BLaER1 treated with 17β-estradiol and CSF1 and Interleukin-3, amounts not matched to agents 10 nM and 100 nM (cell line): ENCODE measurements at regions not wholly inside any gene's neighbourhood (a gene's known extent, or its start where the extent isn't known, plus 50 kb on each side); places are given as distances from the start of the nearest gene placed in this dataset.

Experiments used
- H3K27ac ChIP-seq, 11 experiments: shearing (Covaris generic); formaldehyde crosslinking; 2 replicates each; pipeline ENCODE4 v1.8.1; 2022
- H3K27me3 ChIP-seq, 11 experiments: shearing (Covaris generic); formaldehyde crosslinking; 2 replicates each; pipeline ENCODE4 v1.8.1; 2022
- H3K36me3 ChIP-seq, 11 experiments: shearing (Covaris generic); formaldehyde crosslinking; 2 replicates each; pipeline ENCODE4 v1.8.1; 2022
- H3K4me1 ChIP-seq, 10 experiments: shearing (Covaris generic); formaldehyde crosslinking; 2 replicates each; pipeline ENCODE4 v1.8.1; 2022
- H3K4me2 ChIP-seq, 11 experiments: shearing (Covaris generic); formaldehyde crosslinking; 2 replicates each; pipeline ENCODE4 v1.8.1; 2022
- H3K4me3 ChIP-seq, 10 experiments: shearing (Covaris generic); formaldehyde crosslinking; 2 replicates each; pipeline ENCODE4 v1.8.1; 2022
- H3K9ac ChIP-seq, 11 experiments: shearing (Covaris generic); formaldehyde crosslinking; 2 replicates each; pipeline ENCODE4 v1.8.1; 2022
- H3K9me3 ChIP-seq, 11 experiments: shearing (Covaris generic); formaldehyde crosslinking; replicated peaks in 1 of 11; 2 replicates each; pipeline ENCODE4 v1.8.1; 2022
- H4K20me1 ChIP-seq, 11 experiments: shearing (Covaris generic); formaldehyde crosslinking; 2 replicates each; pipeline ENCODE4 v1.8.1; 2022
- Cebpa-rat ChIP-seq, 11 experiments: shearing (Covaris generic); IDR thresholded peaks; 2 replicates each; pipeline ENCODE4 v1.8.1; 2022

DNA sequence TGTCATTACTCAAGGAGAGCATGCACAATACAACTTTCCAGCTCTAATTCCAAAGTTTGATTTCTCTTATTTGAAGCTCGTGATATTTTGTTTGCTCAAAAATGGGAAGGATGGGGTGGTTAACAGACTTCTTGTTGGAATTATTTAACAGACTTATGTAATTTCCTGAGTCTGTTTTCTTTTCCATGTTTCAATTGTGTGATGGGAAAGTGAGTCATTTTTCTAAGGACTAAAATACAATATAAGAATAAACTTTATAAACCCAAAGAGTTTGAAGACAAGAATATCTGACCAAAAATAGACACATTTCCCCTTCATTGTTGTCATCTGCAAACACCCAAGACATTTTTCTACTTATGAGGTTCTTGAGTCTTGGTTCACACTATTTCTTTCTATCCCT, 211.8 kb upstream of the SLITRK5 start:
- Histone ChIP-seq H3K4me3 (no peak overlapping the region), H3K27me3 (no peaks in the 10 kb centered on the region), H3K9ac (no peak overlapping the region), H3K4me2 (no peak overlapping the region), H3K4me1 (no peaks in the 10 kb centered on the region), H3K36me3 (no peaks in the 10 kb centered on the region), H3K9me3 (no peaks in the 10 kb centered on the region), H4K20me1 (no peaks in the 10 kb centered on the region), H3K27ac (no peak overlapping the region)
- TF ChIP-seq Cebpa-rat (IDR thresholded peaks at IDR 0.05): no peak

DNA sequence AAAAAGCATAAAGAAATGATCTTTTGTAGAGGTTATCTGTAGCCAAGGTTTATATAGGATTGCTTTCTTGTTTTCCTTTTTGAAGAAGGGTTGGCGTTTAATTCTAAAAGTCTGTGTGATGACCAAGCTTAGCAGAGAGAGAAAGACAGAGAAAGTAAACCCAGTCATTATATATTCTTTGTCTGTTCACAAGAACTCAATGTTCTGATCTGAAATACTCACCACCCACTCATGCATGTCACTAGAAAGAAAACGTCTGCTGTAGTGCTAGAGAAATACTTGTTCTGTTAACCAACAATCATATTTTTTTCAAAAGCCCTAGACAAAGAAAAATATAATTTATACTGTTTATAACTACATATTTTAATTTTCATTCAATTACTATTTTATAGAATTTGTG, 173.7 kb upstream of the SLITRK5 start:
- Histone ChIP-seq H3K36me3 (no peaks in the 10 kb centered on the region), H3K9me3 (no peaks in the 10 kb centered on the region), H3K4me3 (no peak overlapping the region), H3K9ac (no peak overlapping the region), H3K27ac (no peak overlapping the region), H3K4me2 (no peak overlapping the region), H4K20me1 (no peaks in the 10 kb centered on the region), H3K4me1 (no peaks in the 10 kb centered on the region), H3K27me3 (no peaks in the 10 kb centered on the region)
- no peak for TF ChIP-seq Cebpa-rat (IDR thresholded peaks at IDR 0.05)

- Histone ChIP-seq H3K4me1 (no peaks in the 10 kb centered on the region), H3K4me2 (no peak overlapping the region), H3K27me3 (no peaks in the 10 kb centered on the region), H3K27ac (no peak overlapping the region), H4K20me1 (no peaks in the 10 kb centered on the region), H3K4me3 (no peak overlapping the region), H3K9ac (no peak overlapping the region), H3K9me3 (no peaks in the 10 kb centered on the region), H3K36me3 (no peaks in the 10 kb centered on the region)
- no peak for TF ChIP-seq Cebpa-rat (IDR thresholded peaks at IDR 0.05)
Measured at GRCh38 chr13:87498681-87499080, 172.5 kb upstream of the SLITRK5 start.

DNA sequence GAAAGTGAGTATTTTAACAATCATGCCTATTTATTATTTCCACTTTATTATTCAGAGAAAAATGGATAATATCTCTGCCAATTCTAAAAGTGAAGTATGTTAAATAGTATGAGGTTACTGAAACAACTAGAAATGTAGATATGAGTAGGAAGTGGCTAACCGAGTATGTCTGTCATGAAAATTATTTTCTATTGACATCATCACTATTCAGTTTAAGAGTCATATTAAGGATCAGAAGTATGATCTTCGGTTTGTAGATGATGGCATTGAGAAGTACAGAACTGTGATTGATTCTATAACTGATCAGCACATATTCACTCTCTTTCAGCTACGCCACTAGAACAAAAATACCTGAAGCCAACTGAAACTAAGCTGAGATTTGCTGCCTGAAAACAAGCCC, 146.4 kb upstream of the SLITRK5 start:
- no peak overlapping the region for H3K4me2 ChIP-seq
- no peaks in the 10 kb centered on the region for H3K36me3 ChIP-seq
- no peak overlapping the region for H3K4me3 ChIP-seq
- H3K9ac ChIP-seq: no peak overlapping the region
- peaks cover 0 to 10% (median 6%) of the 10 kb centered on the region in 11 experiments; a peak in 8 of 22 replicates for H3K9me3 ChIP-seq
- H3K4me1 ChIP-seq: no peaks in the 10 kb centered on the region
- no peak overlapping the region for H3K27ac ChIP-seq
- no peaks in the 10 kb centered on the region for H3K27me3 ChIP-seq
- no peaks in the 10 kb centered on the region for H4K20me1 ChIP-seq
- no peak for TF ChIP-seq Cebpa-rat (IDR thresholded peaks at IDR 0.05)

- H3K4me3 ChIP-seq: no peak overlapping the region
- no peak overlapping the region for H3K4me2 ChIP-seq
- H3K36me3 ChIP-seq: no peaks in the 10 kb centered on the region
- TF ChIP-seq Cebpa-rat (IDR thresholded peaks at IDR 0.05): no peak
- no peak overlapping the region for H3K27ac ChIP-seq
- H3K4me1 ChIP-seq: no peaks in the 10 kb centered on the region
- no peaks in the 10 kb centered on the region for H3K9me3 ChIP-seq
- H4K20me1 ChIP-seq: no peaks in the 10 kb centered on the region
- H3K27me3 ChIP-seq: no peaks in the 10 kb centered on the region
- H3K9ac ChIP-seq: no peak overlapping the region
Measured at GRCh38 chr13:87533776-87534175, 137.4 kb upstream of the SLITRK5 start.

DNA sequence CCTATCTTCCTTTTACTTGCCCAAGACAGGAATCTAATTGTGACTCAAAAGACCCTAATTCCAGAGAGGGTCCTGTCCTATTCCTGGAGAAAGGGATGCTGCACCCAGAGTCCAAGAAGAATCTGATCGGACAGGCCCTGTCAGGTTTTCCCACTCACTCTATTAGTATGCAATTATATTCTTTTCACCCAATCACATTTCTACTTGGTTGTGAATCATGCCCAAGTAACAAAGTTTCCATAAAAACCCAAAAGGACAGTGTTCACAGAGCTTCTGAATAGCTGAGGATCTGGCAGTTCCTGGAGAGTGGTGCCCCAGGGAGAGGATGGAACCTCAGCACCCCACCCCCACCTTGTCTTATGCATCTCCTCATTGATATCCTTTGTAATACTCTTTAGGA, 135.3 kb upstream of the SLITRK5 start:
- H3K9me3 ChIP-seq: no peaks in the 10 kb centered on the region
- H3K9ac ChIP-seq: no peak overlapping the region
- no peaks in the 10 kb centered on the region for H3K36me3 ChIP-seq
- H3K27me3 ChIP-seq: no peaks in the 10 kb centered on the region
- H3K4me3 ChIP-seq: no peak overlapping the region
- H3K27ac ChIP-seq: no peak overlapping the region
- H4K20me1 ChIP-seq: no peaks in the 10 kb centered on the region
- no peak for TF ChIP-seq Cebpa-rat (IDR thresholded peaks at IDR 0.05)
- no peak overlapping the region for H3K4me2 ChIP-seq
- H3K4me1 ChIP-seq: no peaks in the 10 kb centered on the region

- Histone ChIP-seq H4K20me1 (no peaks in the 10 kb centered on the region), H3K27me3 (no peaks in the 10 kb centered on the region), H3K27ac (no peak overlapping the region), H3K4me1 (no peaks in the 10 kb centered on the region), H3K4me3 (no peak overlapping the region), H3K36me3 (no peaks in the 10 kb centered on the region), H3K9ac (no peak overlapping the region), H3K4me2 (no peak overlapping the region), H3K9me3 (no peaks in the 10 kb centered on the region)
- no peak for TF ChIP-seq Cebpa-rat (IDR thresholded peaks at IDR 0.05)
Measured at GRCh38 chr13:87536499-87536898, 134.7 kb upstream of the SLITRK5 start.

- Histone ChIP-seq H3K4me3 (no peak overlapping the region), H3K9ac (no peak overlapping the region), H3K4me1 (no peaks in the 10 kb centered on the region), H3K4me2 (no peak overlapping the region), H3K27ac (no peak overlapping the region), H3K36me3 (no peaks in the 10 kb centered on the region), H4K20me1 (no peaks in the 10 kb centered on the region), H3K27me3 (no peaks in the 10 kb centered on the region), H3K9me3 (no peaks in the 10 kb centered on the region)
- no peak for TF ChIP-seq Cebpa-rat (IDR thresholded peaks at IDR 0.05)
Measured at GRCh38 chr13:87536899-87537298, 134.3 kb upstream of the SLITRK5 start.

GRCh38 chr13:87537951-87538350, 133.2 kb upstream of the SLITRK5 start:
- TF ChIP-seq Cebpa-rat (IDR thresholded peaks at IDR 0.05): no peak
- Histone ChIP-seq H3K27me3 (no peaks in the 10 kb centered on the region), H3K9me3 (no peaks in the 10 kb centered on the region), H3K27ac (no peak overlapping the region), H3K4me3 (no peak overlapping the region), H3K4me1 (no peaks in the 10 kb centered on the region), H3K9ac (no peak overlapping the region), H4K20me1 (no peaks in the 10 kb centered on the region), H3K36me3 (no peaks in the 10 kb centered on the region), H3K4me2 (no peak overlapping the region)

- no peak for TF ChIP-seq Cebpa-rat (IDR thresholded peaks at IDR 0.05)
- 0 out of 22 replicates have a peak, but pooled peaks cover 0 to 2% (median 0%) of the 10 kb centered on the region in 11 experiments for H3K9me3 ChIP-seq
Measured at GRCh38 chr13:87538366-87539052, 132.7 kb upstream of the SLITRK5 start.

More at GRCh38 chr13:87538366-87539052, 132.7 kb upstream of the SLITRK5 start:
- Histone ChIP-seq H3K4me2 (no peak overlapping the region), H3K9ac (no peak overlapping the region), H3K27ac (no peak overlapping the region), H3K27me3 (no peaks in the 10 kb centered on the region), H4K20me1 (no peaks in the 10 kb centered on the region), H3K36me3 (no peaks in the 10 kb centered on the region), H3K4me3 (no peak overlapping the region), H3K4me1 (no peaks in the 10 kb centered on the region)
